Liver (tissue), 8 donors: ENCODE measurements at regions not wholly inside any gene's neighbourhood (a gene's known extent, or its start where the extent isn't known, plus 50 kb on each side); places are given as distances from the start of the nearest gene placed in this dataset.

Experiments used
- DNase-seq: peaks from one replicate; pipeline ENCODE4 v3.0.0-alpha.2; 2017; ENCODE audit warnings: low spot score
- H3K27ac ChIP-seq, 2 donors: one replicate each; pipeline ENCODE4 v1.7.0; 2013; ENCODE audit warnings: inconsistent platforms in 2 of 2, low read length in 2 of 2, control low read depth in 1 of 2, low read depth in 1 of 2, mild to moderate bottlenecking in 1 of 2
- H3K27me3 ChIP-seq, 4 donors: one replicate each; pipeline versions ENCODE4 v1.6.1 to v1.7.0; 2013; ENCODE audit warnings: low read length in 3 of 4, inconsistent platforms in 1 of 4, mild to moderate bottlenecking in 1 of 4, moderate library complexity in 1 of 4; ENCODE audit not compliant: control insufficient read depth in 4 of 4, insufficient read depth in 4 of 4
- H3K36me3 ChIP-seq, 4 donors: one replicate each; pipeline versions ENCODE4 v1.6.1 to v1.7.0; 2013; ENCODE audit warnings: low read length in 3 of 4, mild to moderate bottlenecking in 3 of 4, low read depth in 1 of 4, moderate library complexity in 1 of 4; ENCODE audit not compliant: control insufficient read depth in 4 of 4, insufficient read depth in 3 of 4
- H3K4me1 ChIP-seq, 4 donors: one replicate each; pipeline versions ENCODE4 v1.6.1 to v1.7.0; 2013; ENCODE audit warnings: low read length in 3 of 4, mild to moderate bottlenecking in 3 of 4, moderate library complexity in 1 of 4; ENCODE audit not compliant: control insufficient read depth in 4 of 4, insufficient read depth in 4 of 4
- H3K4me3 ChIP-seq, 3 donors: one replicate each; pipeline versions ENCODE4 v1.6.1 to v1.7.0; 2013; ENCODE audit warnings: low read length in 3 of 3, control low read depth in 1 of 3, low read depth in 1 of 3, mild to moderate bottlenecking in 1 of 3
- H3K9ac ChIP-seq, 2 donors: one replicate each; pipeline ENCODE4 v1.7.0; 2013; ENCODE audit warnings: low read length in 2 of 2, mild to moderate bottlenecking in 2 of 2, moderate library complexity in 2 of 2, control low read depth in 1 of 2, low read depth in 1 of 2
- H3K9me3 ChIP-seq, 4 donors: one replicate each; pipeline versions ENCODE4 v1.6.1 to v1.7.0; 2013; ENCODE audit warnings: low read length in 3 of 4; ENCODE audit not compliant: control insufficient read depth in 4 of 4
- CTCF ChIP-seq: fragments of 150-350 bp; IDR thresholded peaks from 2 replicates; pipeline ENCODE4 v1.5.1; 2017; ENCODE audit warnings: improper control_type of control experiment, low read depth, low read length; ENCODE audit not compliant: missing input control
- EGR1 ChIP-seq, 2 donors: IDR thresholded peaks; 2 replicates each; pipeline ENCODE4 v1.6.1; 2016 to 2018; ENCODE audit warnings: antibody characterized with exemption in 2 of 2, low read depth in 2 of 2
- FOXA1 ChIP-seq: IDR thresholded peaks from 2 replicates; pipeline ENCODE4 v1.6.1; 2016; ENCODE audit warnings: antibody characterized with exemption
- FOXA2 ChIP-seq: IDR thresholded peaks from 2 replicates; pipeline ENCODE4 v1.6.1; 2016; ENCODE audit warnings: antibody characterized with exemption
- GABPA ChIP-seq, 2 donors: IDR thresholded peaks in 1 of 2; conservative IDR thresholded peaks in 1 of 2; 2 replicates each; pipeline ENCODE4 v1.6.1; 2016; ENCODE audit warnings: antibody characterized with exemption in 2 of 2, mild to moderate bottlenecking in 1 of 2, moderate library complexity in 1 of 2
- HNF4A ChIP-seq, 2 donors: conservative IDR thresholded peaks; 2 replicates each; pipeline ENCODE4 v1.6.1; 2016; ENCODE audit warnings: antibody characterized with exemption in 2 of 2, mild to moderate bottlenecking in 2 of 2
- HNF4G ChIP-seq: IDR thresholded peaks from 2 replicates; pipeline ENCODE4 v1.6.1; 2016; ENCODE audit warnings: antibody characterized with exemption
- JUND ChIP-seq, 2 donors: IDR thresholded peaks; 2 replicates each; pipeline ENCODE4 v1.6.1; 2016; ENCODE audit warnings: antibody characterized with exemption in 2 of 2
- NR2F2 ChIP-seq: IDR thresholded peaks from 2 replicates; pipeline ENCODE4 v1.6.1; 2016; ENCODE audit warnings: antibody characterized with exemption
- RAD21 ChIP-seq, 2 donors: IDR thresholded peaks; 2 replicates each; pipeline ENCODE4 v1.6.1; 2016; ENCODE audit warnings: antibody characterized with exemption in 2 of 2, mild to moderate bottlenecking in 2 of 2
- RXRA ChIP-seq, 2 donors: IDR thresholded peaks; 2 replicates each; pipeline ENCODE4 v1.6.1; 2017 to 2018; ENCODE audit warnings: antibody characterized with exemption in 2 of 2, mild to moderate bottlenecking in 1 of 2
- SP1 ChIP-seq: IDR thresholded peaks from 2 replicates; pipeline ENCODE4 v1.6.1; 2018; ENCODE audit warnings: antibody characterized with exemption, mild to moderate bottlenecking
- TAF1 ChIP-seq: conservative IDR thresholded peaks from 2 replicates; pipeline ENCODE4 v1.6.1; 2016; ENCODE audit warnings: antibody characterized with exemption, mild to moderate bottlenecking
- YY1 ChIP-seq: IDR thresholded peaks from 2 replicates; pipeline ENCODE4 v1.6.1; 2016; ENCODE audit warnings: antibody characterized with exemption, mild to moderate bottlenecking
- WGBS: extraction: QIAGEN DNeasy Blood & Tissue Kit; methylation state at CpG from one replicate; pipeline ENCODE4 v1.1.7; 2013; 5-methylcytosine and 5-hydroxymethylcytosine counted together
- TF ChIP-seq, protein P1 (sequence below): IDR thresholded peaks from 2 replicates; pipeline ENCODE4 v1.6.1; 2016; ENCODE audit warnings: antibody characterized with exemption
- TF ChIP-seq, protein P2 (sequence below): IDR thresholded peaks from 2 replicates; pipeline ENCODE4 v1.6.1; 2016; ENCODE audit warnings: antibody characterized with exemption, mild to moderate bottlenecking
- TF ChIP-seq, protein P3 (sequence below): IDR thresholded peaks from 2 replicates; pipeline ENCODE4 v1.6.1; 2016; ENCODE audit warnings: antibody characterized with exemption
- TF ChIP-seq, protein P4 (sequence below): IDR thresholded peaks from 2 replicates; pipeline ENCODE4 v1.6.1; 2016; ENCODE audit warnings: antibody characterized with exemption
- donor health status: healthy.
- donor health status: healthy.
- donor health status: healthy.
- donor health status: healthy.
- donor health status: healthy.

DNA sequence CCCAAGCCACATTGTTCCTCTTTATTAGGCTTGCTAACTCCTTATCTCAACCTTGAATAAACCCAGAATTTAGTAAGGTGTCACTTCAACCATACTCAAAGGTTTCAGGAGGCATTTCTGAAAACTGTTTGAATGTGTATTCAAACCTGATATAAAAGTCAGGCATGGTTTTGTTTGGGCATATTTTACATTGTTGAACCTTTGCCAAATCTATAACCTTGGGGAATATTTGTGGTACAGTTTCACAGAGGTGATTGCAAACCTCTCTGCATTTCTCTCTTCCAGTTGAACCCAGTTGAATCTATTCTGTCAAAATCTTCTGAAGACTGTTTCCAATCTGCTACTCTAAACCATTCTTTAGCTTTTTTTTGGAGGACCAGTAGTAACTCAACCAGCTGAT is 409.0 kb downstream of the TECRL start:
- no peaks in the 10 kb centered on the region for H3K4me1 ChIP-seq
- TF ChIP-seq, protein P1, sequence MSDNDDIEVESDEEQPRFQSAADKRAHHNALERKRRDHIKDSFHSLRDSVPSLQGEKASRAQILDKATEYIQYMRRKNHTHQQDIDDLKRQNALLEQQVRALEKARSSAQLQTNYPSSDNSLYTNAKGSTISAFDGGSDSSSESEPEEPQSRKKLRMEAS: no peak
- no peak for TF ChIP-seq EGR1 (IDR thresholded peaks at IDR 0.05; ENCODE audit: low read depth in 2 of 2)
- TF ChIP-seq CTCF: no peak
- TF ChIP-seq FOXA2: no peak
- TF ChIP-seq HNF4G: no peak
- no peak for TF ChIP-seq RXRA (IDR thresholded peaks at IDR 0.05)
- TF ChIP-seq, protein P2, sequence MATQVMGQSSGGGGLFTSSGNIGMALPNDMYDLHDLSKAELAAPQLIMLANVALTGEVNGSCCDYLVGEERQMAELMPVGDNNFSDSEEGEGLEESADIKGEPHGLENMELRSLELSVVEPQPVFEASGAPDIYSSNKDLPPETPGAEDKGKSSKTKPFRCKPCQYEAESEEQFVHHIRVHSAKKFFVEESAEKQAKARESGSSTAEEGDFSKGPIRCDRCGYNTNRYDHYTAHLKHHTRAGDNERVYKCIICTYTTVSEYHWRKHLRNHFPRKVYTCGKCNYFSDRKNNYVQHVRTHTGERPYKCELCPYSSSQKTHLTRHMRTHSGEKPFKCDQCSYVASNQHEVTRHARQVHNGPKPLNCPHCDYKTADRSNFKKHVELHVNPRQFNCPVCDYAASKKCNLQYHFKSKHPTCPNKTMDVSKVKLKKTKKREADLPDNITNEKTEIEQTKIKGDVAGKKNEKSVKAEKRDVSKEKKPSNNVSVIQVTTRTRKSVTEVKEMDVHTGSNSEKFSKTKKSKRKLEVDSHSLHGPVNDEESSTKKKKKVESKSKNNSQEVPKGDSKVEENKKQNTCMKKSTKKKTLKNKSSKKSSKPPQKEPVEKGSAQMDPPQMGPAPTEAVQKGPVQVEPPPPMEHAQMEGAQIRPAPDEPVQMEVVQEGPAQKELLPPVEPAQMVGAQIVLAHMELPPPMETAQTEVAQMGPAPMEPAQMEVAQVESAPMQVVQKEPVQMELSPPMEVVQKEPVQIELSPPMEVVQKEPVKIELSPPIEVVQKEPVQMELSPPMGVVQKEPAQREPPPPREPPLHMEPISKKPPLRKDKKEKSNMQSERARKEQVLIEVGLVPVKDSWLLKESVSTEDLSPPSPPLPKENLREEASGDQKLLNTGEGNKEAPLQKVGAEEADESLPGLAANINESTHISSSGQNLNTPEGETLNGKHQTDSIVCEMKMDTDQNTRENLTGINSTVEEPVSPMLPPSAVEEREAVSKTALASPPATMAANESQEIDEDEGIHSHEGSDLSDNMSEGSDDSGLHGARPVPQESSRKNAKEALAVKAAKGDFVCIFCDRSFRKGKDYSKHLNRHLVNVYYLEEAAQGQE: no peak
- no peaks in the 10 kb centered on the region for H3K36me3 ChIP-seq
- DNase-seq: no peak
- H3K27ac ChIP-seq: no peak overlapping the region
- H3K27me3 ChIP-seq: no peaks in the 10 kb centered on the region
- peaks cover 0 to 2% (median 0%) of the 10 kb centered on the region in 4 donors for H3K9me3 ChIP-seq
- H3K9ac ChIP-seq: no peak overlapping the region
- H3K4me3 ChIP-seq: no peak overlapping the region

DNA sequence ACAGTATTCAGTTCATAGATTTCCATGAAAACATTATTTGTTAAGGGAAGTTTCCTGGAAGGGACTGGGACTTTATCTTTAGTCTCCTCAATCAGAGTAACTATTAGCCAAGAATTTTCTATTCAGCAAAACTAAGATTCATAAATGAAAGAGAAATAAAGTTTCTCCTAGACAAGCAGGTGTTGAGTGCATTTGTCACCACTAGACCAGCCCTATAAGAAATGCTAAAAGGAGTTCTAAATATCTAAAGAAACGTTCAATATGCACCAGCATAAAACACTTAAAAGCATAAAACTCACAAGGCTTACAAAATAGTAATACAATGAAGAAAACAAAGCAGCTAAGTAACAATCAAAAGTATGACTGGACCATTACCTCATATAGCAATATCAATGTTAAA is 423.0 kb downstream of the TECRL start:
- Histone ChIP-seq H3K27ac (no peak overlapping the region), H3K4me1 (no peaks in the 10 kb centered on the region), H3K36me3 (no peaks in the 10 kb centered on the region), H3K27me3 (no peaks in the 10 kb centered on the region), H3K9ac (no peak overlapping the region), H3K4me3 (no peak overlapping the region), H3K9me3 (no peaks in the 10 kb centered on the region)
- no peak for TF ChIP-seq SP1
- TF ChIP-seq RXRA (IDR thresholded peaks at IDR 0.05): no peak
- no peak for TF ChIP-seq HNF4A (conservative IDR thresholded peaks at IDR 0.05)
- no peak for TF ChIP-seq GABPA (IDR thresholded peaks at IDR 0.05 in 1 of 2, conservative IDR thresholded peaks at IDR 0.05 in 1 of 2)
- TF ChIP-seq NR2F2: no peak
- no peak for TF ChIP-seq CTCF
- no peak for TF ChIP-seq HNF4G
- no peak for TF ChIP-seq FOXA1
- TF ChIP-seq, protein P1: no peak
- TF ChIP-seq RAD21 (IDR thresholded peaks at IDR 0.05): no peak
- TF ChIP-seq EGR1 (IDR thresholded peaks at IDR 0.05; ENCODE audit: low read depth in 2 of 2): no peak
- TF ChIP-seq FOXA2: no peak
- TF ChIP-seq, protein P2: no peak
- TF ChIP-seq YY1: no peak
- TF ChIP-seq, protein P3, sequence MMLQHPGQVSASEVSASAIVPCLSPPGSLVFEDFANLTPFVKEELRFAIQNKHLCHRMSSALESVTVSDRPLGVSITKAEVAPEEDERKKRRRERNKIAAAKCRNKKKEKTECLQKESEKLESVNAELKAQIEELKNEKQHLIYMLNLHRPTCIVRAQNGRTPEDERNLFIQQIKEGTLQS: no peak
- TF ChIP-seq TAF1: no peak
- TF ChIP-seq, protein P4, sequence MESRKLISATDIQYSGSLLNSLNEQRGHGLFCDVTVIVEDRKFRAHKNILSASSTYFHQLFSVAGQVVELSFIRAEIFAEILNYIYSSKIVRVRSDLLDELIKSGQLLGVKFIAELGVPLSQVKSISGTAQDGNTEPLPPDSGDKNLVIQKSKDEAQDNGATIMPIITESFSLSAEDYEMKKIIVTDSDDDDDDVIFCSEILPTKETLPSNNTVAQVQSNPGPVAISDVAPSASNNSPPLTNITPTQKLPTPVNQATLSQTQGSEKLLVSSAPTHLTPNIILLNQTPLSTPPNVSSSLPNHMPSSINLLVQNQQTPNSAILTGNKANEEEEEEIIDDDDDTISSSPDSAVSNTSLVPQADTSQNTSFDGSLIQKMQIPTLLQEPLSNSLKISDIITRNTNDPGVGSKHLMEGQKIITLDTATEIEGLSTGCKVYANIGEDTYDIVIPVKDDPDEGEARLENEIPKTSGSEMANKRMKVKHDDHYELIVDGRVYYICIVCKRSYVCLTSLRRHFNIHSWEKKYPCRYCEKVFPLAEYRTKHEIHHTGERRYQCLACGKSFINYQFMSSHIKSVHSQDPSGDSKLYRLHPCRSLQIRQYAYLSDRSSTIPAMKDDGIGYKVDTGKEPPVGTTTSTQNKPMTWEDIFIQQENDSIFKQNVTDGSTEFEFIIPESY: no peak
- no peak for TF ChIP-seq JUND (IDR thresholded peaks at IDR 0.05)
- no peak for DNase-seq
- 21% methylated on average over 1 of the region's 1 CpG for WGBS
